MV-4-11 (cell line): ENCODE measurements at regions not wholly inside any gene's neighbourhood (a gene's known extent, or its start where the extent isn't known, plus 50 kb on each side); places are given as distances from the start of the nearest gene placed in this dataset.
A peak's percentile ranks its signal among the peaks of the same experiment; 100 is the strongest.
"Not testable (repeated sequence)": the region's sequence is repeated elsewhere in the genome, so short reads cannot be mapped to it uniquely, and the experiment has no call there.

ENCODE experiments used
- DNase-seq: peaks from one replicate; lab custom pipeline; 2025; lab: John Stamatoyannopoulos, UW

DNA sequence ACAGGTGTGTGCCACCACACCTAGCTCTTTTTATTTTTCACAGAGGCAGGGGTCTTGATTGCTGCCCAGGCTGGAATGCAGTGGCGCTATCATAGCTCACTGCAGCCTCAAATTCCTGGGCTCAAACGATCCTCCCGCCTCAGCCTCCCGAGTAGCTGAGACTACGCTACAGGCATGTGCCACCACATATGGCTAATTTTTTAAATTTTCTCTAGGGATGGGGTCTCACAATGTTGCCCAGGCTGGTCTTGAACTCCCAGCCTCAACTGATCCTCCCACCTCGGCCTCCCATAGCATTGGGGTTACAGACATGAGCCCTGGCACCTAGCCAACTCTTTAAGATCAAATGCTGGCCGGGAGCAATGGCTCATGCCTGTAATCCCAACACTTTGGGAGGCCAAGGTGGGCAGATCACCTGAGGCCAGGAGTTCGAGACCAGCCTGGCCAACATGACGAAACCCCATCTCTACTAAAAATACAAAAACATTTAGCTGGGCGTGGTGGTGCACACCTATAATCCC, 50.6 kb upstream of the MYL10 start:
- DNase-seq, result not testable (repeated sequence)

DNA sequence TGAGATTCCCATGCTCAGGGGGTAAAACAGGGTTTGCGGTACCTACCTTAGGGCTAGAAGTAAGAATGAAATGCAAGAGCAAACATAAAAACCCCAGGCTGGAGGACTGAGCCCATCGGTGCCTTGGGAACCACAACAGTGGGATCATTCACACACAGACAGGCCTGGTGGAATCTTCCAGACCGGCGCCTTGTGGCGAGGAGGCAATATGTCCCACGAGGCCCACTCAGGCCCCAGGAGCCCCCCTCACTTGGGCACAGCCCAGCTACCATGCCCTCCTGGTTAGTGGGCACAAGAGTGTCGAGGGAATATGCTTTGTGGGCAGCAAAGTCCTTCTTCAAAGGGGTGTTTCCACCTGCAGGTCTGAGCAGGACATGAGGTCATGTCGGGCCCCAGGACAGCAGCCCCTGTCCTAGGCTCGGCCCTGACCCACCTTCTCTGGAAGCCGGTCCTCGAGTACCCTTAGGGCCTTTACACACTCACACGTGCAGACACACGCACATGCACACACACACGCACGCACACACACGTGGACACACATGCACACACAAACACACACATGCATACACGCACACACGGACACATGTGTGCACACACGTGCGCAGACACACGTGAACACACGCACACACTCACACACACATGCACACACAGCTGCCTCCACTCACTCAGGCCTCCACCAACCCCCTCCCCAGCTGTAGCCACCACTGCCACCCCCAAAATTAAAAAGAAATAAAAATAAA, 51.5 kb upstream of the MYL10 start:
- no peak for DNase-seq

DNA sequence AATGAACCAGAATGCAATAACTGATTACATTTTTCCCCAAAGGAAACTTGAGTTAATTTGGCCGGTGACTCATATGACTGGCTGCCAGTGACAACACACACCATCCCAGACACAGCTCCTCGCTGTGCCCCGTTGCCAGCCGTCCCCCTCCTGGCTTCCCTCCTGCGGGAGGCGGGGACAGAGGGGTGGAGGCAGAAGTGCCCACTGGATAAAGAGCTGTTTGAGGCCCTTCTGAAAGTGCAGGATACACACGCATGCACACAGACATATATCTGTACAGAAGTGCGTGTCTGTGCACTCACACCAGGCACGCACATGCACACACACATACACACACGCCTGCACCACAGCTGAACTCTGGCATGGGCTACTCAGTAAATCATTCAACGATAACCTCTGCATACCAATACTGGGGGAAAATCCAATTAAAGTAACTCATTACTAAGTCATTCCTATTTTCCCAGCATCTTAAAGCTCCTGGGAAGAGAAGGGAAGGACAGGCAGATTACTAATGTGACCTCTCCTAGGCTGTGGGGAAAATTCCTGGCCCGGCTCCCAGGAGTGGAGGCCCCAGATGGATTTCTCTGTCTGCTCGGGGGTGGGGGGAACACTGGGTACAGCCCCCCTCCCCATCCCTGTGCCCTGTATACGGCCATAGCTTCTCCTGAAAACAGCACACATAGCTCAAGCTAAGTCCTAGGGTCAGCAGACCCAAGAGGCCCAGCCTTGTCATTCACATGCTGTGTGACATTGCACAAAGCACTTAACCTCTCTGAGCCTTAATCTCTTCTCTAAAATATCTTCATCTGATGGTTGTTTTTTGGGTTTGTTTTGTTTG, 52.3 kb upstream of the MYL10 start:
- peak; percentile 51 for DNase-seq

DNA sequence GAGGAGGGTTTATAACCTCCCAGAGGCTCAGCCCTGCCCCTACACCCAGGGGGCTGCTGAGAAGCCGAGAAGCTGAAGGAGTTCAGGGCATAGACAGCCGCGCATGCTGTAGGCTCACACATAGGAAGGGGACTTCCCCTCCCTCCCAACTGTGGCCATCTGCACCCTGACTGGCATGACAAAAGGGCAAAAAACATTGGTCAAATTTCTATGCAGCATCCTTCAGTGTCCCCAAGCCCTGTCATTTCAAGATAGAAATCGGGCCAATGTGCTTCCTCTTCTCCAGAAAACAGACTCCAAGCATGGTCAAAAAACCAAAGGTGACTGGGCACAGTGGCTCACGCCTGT, 55.9 kb upstream of the MYL10 start:
- DNase-seq, result no peak

DNA sequence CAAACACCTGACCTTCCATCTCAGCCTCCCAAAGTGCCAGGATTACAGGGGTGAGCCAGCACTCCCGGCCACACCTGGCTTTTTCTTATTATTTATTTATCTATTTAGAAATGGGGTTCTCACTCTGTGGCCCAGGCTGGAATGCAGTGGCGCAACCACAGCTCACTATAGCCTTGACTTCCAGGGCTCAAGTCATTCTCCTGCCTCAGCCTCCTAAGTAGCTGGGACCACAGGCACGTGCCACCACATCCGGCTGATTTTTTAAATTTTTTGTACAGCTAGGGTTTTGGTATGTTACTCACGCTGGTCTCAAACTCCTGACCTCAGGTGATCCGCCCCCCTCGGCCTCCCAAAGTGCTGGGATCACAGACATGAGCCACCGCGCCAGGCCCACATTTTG, 56.9 kb upstream of the MYL10 start:
- peak; percentile 33 for DNase-seq

DNA sequence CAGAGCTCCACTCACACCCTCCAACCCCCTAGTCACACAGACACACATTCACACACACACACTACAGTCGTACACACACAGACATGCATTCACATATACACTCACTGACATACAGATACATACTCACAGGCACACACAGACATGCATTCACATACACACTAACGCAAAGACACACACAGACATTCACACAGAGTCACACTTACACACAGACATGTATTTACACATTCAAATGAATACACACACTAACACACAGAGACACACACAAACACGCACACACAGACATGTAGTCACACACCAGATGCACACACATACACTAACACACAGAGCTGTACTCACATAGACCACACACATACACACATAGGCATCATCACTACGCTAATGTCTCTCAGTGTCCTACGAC, 58.0 kb upstream of the MYL10 start:
- DNase-seq, result no peak

DNA sequence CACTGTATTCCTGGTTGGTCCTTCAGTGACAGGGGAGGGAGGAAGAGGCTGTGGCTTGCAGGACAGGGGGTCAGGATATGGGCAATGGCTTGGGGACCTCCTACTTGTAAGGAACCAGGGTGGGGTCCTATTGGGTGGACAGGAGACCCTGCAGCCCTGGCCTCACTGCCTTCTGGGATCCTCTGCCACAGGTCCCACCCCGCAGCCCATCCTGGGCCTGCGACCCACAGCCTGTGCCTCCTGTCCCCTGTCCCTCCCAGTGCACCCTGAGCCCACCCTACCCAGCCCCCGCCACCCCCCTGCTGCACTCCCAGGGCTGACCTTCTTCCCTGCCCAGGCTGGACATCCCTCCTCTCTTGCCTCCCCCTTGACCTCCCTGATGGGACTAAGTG, 58.7 kb upstream of the MYL10 start:
- no peak for DNase-seq

DNA sequence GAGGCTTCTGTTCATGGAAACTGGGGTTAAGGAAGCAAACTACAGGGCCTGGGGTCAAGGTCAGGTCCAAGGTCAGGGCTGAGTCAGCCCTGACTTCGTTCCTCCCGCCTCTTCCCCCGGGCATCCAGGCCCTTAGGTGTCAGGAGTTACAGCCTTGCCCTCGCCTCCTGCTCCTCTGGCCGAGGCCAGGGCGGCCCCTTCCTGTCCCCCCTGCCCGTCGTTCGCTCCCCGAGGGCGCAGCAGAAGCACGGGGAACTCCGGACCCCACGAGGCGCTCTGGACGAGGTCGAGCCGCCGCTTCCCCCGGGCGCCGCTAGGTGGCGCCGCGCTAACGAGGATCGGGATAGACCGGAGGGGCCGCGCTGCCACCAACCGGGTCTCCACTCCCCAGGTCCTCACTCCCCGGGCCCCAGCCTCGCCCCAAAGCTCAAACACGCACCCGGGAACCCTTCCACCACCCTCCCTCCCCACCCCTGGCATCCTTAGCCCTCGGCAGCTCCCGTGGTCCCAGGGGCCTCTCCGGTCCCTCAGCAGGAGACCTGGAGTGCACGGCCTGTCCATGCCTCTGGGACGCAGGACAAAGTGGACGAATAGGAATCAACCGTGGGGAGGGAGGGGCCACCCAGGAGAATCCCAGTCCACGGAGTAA, 59.2 kb upstream of the MYL10 start:
- peak; percentile 57 for DNase-seq

DNA sequence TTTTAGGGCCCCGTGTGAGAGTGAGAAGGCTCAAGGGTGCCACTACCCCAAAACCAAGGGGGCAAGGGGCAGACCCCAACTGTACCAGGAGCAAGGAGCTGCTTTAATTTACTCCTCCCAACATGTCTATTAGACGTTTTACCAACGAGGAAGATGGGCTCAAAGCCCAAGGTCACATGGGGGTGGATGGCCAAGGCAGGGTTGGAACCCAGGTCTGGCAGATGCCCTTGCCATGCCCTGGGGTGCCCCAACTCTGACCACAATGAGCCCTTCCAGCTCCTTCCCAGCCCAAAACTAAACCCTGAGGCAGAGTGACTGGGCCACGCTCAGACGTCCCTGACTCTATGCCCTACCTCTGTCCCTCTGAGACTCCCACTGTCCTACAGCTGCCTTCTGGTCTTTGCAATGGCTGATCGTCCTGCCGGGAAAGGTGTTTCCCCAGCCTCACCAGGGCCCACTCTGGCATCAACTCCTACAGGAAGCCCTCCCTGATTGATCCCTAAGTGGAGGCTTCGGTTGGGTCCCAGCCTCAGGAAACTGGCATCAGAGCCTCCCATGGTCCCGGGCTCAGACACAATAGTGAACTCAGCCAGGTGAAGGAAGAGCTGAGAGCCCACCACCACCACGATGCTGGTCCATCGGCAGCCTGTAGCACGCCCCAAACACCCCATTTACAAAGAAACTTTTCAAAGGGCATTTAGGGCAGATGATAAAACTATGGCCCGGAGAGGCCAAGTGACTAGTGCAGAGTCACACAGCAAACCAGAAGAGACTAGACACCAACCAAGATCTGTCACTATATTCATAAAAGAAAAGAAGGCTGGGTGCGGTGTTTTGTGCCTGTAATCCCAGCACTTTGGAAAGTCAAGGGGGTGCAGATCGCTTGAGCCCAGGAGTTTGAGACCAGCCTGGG, 60.2 kb upstream of the MYL10 start:
- no peak for DNase-seq

DNA sequence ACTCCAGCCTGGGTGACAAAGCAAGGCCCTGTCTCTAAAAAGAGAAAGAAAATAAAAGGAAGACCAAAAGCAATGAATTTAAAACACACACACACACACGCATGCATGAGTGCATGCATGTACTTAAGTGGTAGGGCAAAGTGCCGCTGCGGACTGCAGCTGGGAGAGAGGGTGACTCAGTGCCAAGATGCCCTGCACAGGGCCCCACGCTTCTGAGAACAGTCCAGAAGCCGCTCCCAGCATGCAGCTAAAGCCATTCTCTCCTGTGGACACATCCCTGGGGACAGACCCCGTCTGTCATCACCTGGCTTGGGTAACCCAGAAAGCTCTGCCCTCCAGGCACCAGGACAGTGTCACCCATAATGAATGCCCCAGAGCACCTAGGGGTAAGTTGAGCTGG, 61.0 kb upstream of the MYL10 start:
- DNase-seq, result no peak

DNA sequence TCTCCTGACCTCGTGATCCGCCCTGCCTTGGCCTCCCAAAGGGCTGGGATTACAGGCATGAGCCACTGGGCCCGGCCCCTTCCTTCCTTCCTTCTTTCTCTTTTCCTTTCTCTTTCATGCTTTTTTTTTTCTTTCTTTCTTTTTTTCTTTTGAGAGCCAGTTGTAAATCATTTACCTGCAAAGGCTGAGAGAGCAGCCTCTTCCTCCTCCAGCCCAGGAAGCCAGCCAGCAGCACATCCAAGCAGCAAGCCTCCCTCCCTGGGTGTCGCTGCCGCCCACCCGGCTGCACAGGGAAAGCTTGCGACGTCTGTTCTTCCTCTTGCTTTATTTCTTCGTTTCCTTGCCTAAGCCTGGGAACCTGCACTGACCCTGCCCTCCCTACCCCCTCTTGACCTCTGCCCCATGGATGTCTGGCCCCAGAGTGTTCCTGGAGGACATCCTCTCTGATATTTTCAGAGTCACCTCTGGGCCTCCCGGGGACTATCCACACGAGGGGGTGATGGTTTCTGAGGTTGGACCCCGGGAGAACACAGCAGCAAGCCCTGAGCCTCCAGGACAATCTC, 62.8 kb upstream of the MYL10 start:
- peak; percentile 21 for DNase-seq

DNA sequence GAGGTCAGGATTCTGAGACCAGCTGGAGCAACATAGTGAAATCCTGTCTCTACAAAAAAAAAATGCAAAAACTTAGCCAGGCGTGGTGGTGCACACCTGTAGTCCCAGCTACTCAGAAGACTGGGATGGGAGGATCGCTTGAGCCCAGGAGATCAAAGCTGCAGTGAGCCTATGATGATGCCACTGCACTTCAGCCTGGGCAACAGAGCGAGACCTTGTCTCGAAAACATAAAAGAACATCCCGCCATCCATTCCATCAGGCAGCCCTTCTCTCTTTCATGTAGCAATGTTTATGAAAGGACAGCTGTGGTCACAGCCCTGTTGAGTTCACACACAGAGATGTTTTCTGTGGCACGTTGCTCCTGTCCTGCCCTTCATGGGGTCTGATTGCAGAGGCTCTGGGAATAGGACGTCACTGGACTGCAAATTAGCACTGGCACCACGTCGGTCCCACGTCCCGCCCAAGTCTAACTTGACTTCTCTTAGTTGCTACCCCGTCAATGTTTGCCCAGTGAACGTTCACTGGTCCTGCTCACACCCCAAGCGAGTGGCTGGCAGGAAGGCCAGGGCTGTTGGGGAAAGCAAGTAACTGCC, 64.5 kb upstream of the MYL10 start:
- no peak for DNase-seq

DNA sequence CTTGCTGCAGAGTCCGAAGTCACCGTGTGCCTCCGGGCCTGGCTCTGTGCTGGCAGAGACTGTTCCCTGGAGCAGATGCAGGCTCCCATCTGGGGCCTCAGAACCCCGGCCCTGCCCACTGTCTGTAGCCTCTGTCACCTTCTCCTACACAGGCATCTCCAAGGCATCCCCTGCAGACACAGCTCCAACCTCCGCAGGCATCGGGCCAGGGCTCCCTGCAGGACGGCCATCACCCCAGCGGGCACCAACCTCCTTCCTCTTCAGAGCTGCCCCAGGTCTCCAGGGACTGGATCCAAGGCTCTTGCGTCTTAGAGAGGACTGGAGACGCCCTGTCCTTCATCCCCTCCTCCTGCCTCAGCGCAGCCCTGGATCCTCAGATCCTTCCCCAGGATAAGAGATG, 69.9 kb upstream of the MYL10 start:
- no peak for DNase-seq

DNA sequence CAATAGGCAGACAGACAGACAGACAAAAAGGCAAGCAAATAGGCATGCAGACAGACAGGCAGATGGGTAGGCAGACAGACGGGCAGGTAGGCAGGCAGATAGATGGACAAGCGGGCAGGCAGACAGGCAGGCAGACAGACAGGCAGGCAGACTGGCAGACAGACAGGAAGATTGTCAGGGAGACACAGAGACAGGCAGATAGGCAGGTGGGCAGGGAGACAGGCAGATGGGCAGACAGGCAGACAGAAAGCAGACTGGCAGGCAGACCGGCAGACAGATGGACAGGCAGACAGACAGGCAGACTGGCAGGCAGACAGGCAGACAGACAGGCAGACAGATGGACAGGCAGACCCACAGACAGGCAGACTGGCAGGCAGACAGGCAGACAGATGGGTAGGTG, 70.3 kb upstream of the MYL10 start:
- DNase-seq, result no peak

DNA sequence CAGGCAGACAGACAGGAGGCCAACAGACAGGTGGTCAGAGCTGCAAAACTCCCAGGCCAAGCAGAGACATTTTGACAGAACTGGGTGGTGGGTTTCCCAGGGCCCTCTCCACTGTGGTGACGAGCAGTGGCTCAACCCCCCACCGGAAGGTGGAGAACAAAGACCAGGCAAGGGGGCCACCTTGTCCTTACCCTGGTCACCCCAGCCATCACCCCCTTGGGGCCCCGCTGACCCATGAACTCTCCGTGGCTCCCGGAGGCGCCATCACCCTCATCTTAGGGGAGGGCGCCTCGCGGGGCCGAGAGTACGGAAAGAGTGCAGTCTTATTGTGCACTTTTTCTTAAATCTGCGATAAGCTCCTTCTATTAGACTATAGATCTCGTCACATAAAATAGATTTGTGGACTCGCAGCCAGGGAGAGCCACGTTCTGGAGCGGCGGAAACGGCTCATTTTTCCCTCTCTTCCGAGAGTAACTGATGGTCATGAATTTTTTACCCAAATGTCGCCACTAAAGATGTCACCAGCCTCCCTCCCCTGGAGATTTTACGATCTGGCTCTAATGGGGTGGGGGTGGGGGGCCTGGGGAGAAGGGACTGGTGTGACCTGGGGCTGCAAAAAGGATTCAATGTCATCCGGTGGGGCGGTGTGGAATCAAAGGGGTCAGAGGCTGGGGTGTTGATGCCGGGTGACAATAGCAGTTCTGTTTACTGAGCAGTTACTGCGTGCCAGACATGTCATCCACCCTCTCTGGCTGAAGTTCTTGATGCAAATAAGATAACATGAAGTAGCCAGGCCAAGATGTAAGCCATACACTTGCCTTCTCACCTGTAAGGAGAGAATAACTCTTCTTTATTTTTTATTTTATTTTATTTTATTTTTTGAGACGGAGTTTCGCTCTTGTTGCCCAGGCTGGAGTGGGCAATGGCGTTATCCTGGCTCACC, 71.1 kb upstream of the MYL10 start:
- DNase-seq, result no peak

DNA sequence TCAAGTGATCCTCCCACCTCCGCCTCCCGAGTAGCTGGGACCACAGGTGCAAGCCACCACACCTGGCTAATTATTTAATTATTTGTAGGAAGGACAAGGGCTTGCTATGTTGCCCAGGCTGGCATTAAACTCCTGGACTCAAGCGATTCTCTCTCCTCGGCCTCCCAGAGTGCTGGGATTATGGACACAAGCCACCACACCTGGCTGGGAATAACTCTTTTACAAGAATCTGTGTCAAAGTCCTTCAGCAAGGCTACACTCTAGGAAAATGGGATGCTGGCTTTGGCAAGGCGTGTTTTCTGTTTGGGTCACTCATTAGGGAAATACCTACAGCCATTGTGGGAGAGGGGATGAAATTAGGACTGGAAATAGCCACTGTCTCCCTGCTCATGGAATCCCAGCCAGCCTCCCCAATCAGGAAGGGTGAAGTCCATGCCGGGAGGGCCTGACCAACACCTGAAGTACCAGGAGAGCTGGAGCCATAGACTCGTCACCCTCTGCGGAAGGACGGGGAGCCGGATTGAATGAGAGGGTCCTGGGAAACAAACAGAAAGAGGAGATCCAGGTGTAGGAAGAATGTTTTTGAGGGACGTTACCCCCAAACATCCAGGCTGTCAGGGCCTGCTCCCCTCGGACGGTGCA, 72.2 kb upstream of the MYL10 start:
- no peak for DNase-seq

DNA sequence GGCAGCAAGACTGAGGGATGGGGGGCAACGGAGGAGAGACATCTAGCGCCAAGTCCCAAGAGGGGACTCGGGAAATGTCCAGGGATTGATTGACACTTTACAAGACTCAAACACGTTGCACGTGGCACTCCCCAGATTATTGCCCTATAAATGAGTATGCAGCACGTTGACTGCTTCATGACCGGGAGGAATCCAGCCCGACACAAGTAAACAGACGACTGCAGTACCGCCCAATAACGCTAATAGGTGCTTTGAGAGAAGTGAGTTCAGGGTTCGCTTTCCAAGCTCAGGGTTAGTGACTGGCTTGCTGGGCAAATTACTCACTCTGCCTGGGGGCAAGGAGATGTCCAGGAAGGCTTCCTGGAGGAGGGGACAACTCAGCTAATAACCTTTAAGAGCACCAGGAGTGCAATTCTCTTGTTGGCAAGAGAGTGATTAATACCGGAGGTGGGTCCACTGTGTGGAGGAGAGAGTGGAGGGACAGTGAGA, 73.3 kb upstream of the MYL10 start:
- no peak for DNase-seq

DNA sequence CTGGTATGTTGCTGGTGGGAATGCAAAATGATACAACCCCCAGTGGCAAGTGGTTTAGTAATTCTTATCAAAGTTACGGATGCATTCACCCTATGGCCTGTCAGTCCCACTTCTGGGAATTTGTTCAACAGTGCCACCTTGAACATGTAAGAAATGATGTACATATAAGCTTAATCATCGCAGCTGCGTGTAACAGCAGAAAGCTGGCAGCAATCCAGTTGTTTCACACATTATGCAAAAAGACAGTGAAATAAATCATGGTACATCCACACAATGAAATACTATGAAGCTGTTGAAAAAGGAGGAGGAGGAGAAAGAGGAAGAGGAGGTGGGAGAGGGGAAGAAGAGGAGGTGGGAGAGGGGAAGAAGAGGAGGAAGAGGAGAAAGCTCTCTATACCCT, 76.2 kb upstream of the MYL10 start:
- peak; percentile 28 for DNase-seq

DNA sequence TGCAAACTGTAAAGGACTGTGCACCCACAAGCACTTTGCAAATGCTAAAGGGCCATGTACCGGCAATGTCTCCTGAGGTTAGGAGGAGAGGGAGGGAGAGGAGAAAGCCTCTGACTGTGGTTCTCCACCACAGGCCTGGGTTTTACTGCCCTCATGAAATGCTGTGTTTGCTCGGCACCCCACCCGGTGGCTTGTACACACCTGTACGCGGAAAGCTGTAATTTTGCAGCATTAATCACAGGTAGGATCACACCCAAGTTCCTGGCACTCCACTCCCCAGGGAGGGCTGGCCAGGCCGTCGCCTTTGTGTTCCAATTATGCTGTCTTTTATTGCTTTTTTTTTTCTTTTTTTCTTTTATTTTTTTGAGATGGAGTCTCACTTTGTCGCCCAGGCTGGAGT, 78.5 kb upstream of the MYL10 start:
- DNase-seq, result no peak
